H9 (cell line): ENCODE measurements at regions not wholly inside any gene's neighbourhood (a gene's known extent, or its start where the extent isn't known, plus 50 kb on each side); places are given as distances from the start of the nearest gene placed in this dataset.

Source experiments
- DNase-seq: peaks from one replicate; pipeline ENCODE4 v3.0.0-alpha.2; 2017
- H2AFZ ChIP-seq: one replicate; pipeline ENCODE4 v1.6.1; 2013; ENCODE audit warnings: mild to moderate bottlenecking, low read length, control low read depth, moderate library complexity
- H2AK5ac ChIP-seq: 2 replicates; pipeline ENCODE4 v1.6.1; 2013; ENCODE audit warnings: low read length, control low read depth, mixed read lengths; ENCODE audit not compliant: insufficient read length
- H2BK120ac ChIP-seq: one replicate; pipeline ENCODE4 v1.6.1; 2013; ENCODE audit warnings: low read depth, mild to moderate bottlenecking, low read length, control low read depth, inconsistent platforms; ENCODE audit not compliant: poor library complexity, severe bottlenecking
- H2BK12ac ChIP-seq: 2 replicates; pipeline ENCODE4 v1.6.1; 2013; ENCODE audit warnings: low read length, control low read depth, mixed read lengths, low read depth; ENCODE audit not compliant: insufficient read length
- H2BK15ac ChIP-seq: 2 replicates; pipeline ENCODE4 v1.6.1; 2013; ENCODE audit warnings: low read depth, low read length, control low read depth
- H2BK20ac ChIP-seq: one replicate; pipeline ENCODE4 v1.6.1; 2013; ENCODE audit warnings: low read depth, mild to moderate bottlenecking, low read length, control low read depth, inconsistent platforms; ENCODE audit not compliant: poor library complexity, severe bottlenecking
- H2BK5ac ChIP-seq: 2 replicates; pipeline ENCODE4 v1.6.1; 2013; ENCODE audit warnings: low read length, control low read depth, mixed read lengths; ENCODE audit not compliant: insufficient read length
- H3K14ac ChIP-seq: 2 replicates; pipeline ENCODE4 v1.6.1; 2013; ENCODE audit warnings: low read length, control low read depth; ENCODE audit not compliant: insufficient read depth
- H3K18ac ChIP-seq: 2 replicates; pipeline ENCODE4 v1.6.1; 2013; ENCODE audit warnings: low read depth, mild to moderate bottlenecking, mixed read lengths, low read length, control low read depth; ENCODE audit not compliant: insufficient read length
- H3K23ac ChIP-seq: 2 replicates; pipeline ENCODE4 v1.6.1; 2013; ENCODE audit warnings: low read length, control low read depth, mixed read lengths, low read depth; ENCODE audit not compliant: insufficient read length
- H3K23me2 ChIP-seq: 2 replicates; pipeline ENCODE4 v1.6.1; 2013; ENCODE audit warnings: low read depth, mild to moderate bottlenecking, mixed read lengths, low read length, control low read depth; ENCODE audit not compliant: insufficient read length, poor library complexity, severe bottlenecking
- H3K27ac ChIP-seq: 2 replicates; pipeline ENCODE4 v1.5.1; 2013; ENCODE audit warnings: low read length, control low read depth, mixed read lengths, low read depth; ENCODE audit not compliant: insufficient read length
- H3K27me3 ChIP-seq: 2 replicates; pipeline ENCODE4 v1.6.1; 2013; ENCODE audit warnings: low read length, control low read depth, inconsistent platforms; ENCODE audit not compliant: insufficient read depth
- H3K4ac ChIP-seq: 2 replicates; pipeline ENCODE4 v1.6.1; 2013; ENCODE audit warnings: low read depth, mild to moderate bottlenecking, control low read depth, inconsistent platforms, low read length, moderate library complexity
- H3K4me1 ChIP-seq: 2 replicates; pipeline ENCODE4 v1.6.1; 2013; ENCODE audit warnings: low read length, control low read depth, inconsistent platforms; ENCODE audit not compliant: insufficient read depth
- H3K4me2 ChIP-seq: 2 replicates; pipeline ENCODE4 v1.6.1; 2013; ENCODE audit warnings: low read length, control low read depth, mixed read lengths; ENCODE audit not compliant: insufficient read length, insufficient read depth
- H3K56ac ChIP-seq: 2 replicates; pipeline ENCODE4 v1.6.1; 2013; ENCODE audit warnings: low read depth, mild to moderate bottlenecking, mixed read lengths, low read length, control low read depth; ENCODE audit not compliant: insufficient read length
- H3K79me1 ChIP-seq: 2 replicates; pipeline ENCODE4 v1.6.1; 2013; ENCODE audit warnings: low read depth, mild to moderate bottlenecking, moderate library complexity, low read length, control low read depth, inconsistent platforms; ENCODE audit not compliant: insufficient read depth, poor library complexity, severe bottlenecking
- H3K79me2 ChIP-seq: 2 replicates; pipeline ENCODE4 v1.6.1; 2013; ENCODE audit warnings: low read length, control low read depth, inconsistent platforms; ENCODE audit not compliant: insufficient read depth
- H3K9ac ChIP-seq: 2 replicates; pipeline ENCODE4 v1.6.1; 2013; ENCODE audit warnings: low read length, control low read depth, mixed read lengths; ENCODE audit not compliant: insufficient read length; ENCODE audit errors: extremely low read depth
- H3K9me3 ChIP-seq: one replicate; pipeline ENCODE4 v1.6.1; 2013; ENCODE audit warnings: low read depth, low read length, inconsistent platforms; ENCODE audit not compliant: control insufficient read depth
- H3T11ph ChIP-seq: one replicate; pipeline ENCODE4 v1.6.1; 2013; ENCODE audit warnings: mild to moderate bottlenecking, low read length, control low read depth, inconsistent platforms
- H4K20me1 ChIP-seq: one replicate; pipeline ENCODE4 v1.6.1; 2013; ENCODE audit not compliant: control insufficient read depth, insufficient read length, insufficient read depth
- H4K5ac ChIP-seq: 2 replicates; pipeline ENCODE4 v1.6.1; 2013; ENCODE audit warnings: low read depth, mild to moderate bottlenecking, mixed read lengths, low read length, control low read depth; ENCODE audit not compliant: insufficient read length
- H4K8ac ChIP-seq: replicated peaks from 2 replicates; pipeline ENCODE4 v1.6.1; 2013; ENCODE audit warnings: low read length, control low read depth, mixed read lengths, low read depth; ENCODE audit not compliant: insufficient read length
- H4K91ac ChIP-seq: 2 replicates; pipeline ENCODE4 v1.6.1; 2013; ENCODE audit warnings: low read depth, mild to moderate bottlenecking, moderate library complexity, mixed read lengths, low read length, control low read depth; ENCODE audit not compliant: insufficient read length
- H3K27ac Mint-ChIP-seq, 3 experiments: 2 replicates in 2 of 3; 3 replicates in 1 of 3; pipeline ENCODE4 v1.8.0; 2020 to 2021; ENCODE audit warnings: mixed read lengths in 3 of 3, mild to moderate bottlenecking in 1 of 3, moderate library complexity in 1 of 3
- H3K27me3 Mint-ChIP-seq: 2 replicates; pipeline ENCODE4 v1.8.0; 2021; ENCODE audit warnings: low read depth, mild to moderate bottlenecking, moderate library complexity, mixed read lengths
- H3K36me3 Mint-ChIP-seq, 3 experiments: 2 replicates in 2 of 3; 3 replicates in 1 of 3; pipeline ENCODE4 v1.8.0; 2020 to 2021; ENCODE audit warnings: low read depth in 3 of 3, mixed read lengths in 3 of 3; ENCODE audit not compliant: insufficient read depth in 1 of 3
- H3K4me1 Mint-ChIP-seq, 2 experiments: 2 replicates each; pipeline ENCODE4 v1.8.0; 2020; ENCODE audit warnings: mixed read lengths in 2 of 2
- H3K4me3 Mint-ChIP-seq, 2 experiments: 2 replicates in 1 of 2; 3 replicates in 1 of 2; pipeline ENCODE4 v1.8.0; 2020 to 2021; ENCODE audit warnings: mild to moderate bottlenecking in 2 of 2, mixed read lengths in 2 of 2, moderate library complexity in 1 of 2
- H3K9me3 Mint-ChIP-seq, 2 experiments: 2 replicates in 1 of 2; 3 replicates in 1 of 2; pipeline ENCODE4 v1.8.0; 2020; ENCODE audit warnings: mild to moderate bottlenecking in 2 of 2, mixed read lengths in 2 of 2, moderate library complexity in 1 of 2
- CTCF ChIP-seq: fragments of 200-600 bp; sonication (generic); conservative IDR thresholded peaks from 3 replicates; pipeline ENCODE4 v1.8.0; 2021; ENCODE audit warnings: antibody characterized with exemption, mild to moderate bottlenecking
- WGBS: extraction: QIAGEN DNeasy Blood & Tissue Kit; methylation state at CpG from one replicate; pipeline ENCODE4 v1.1.7; 2013; ENCODE audit warnings: missing lambda C conversion rate, low lambda C conversion rate, mixed read lengths; ENCODE audit not compliant: insufficient read length; ENCODE audit errors: extremely low coverage; 5-methylcytosine and 5-hydroxymethylcytosine counted together

DNA sequence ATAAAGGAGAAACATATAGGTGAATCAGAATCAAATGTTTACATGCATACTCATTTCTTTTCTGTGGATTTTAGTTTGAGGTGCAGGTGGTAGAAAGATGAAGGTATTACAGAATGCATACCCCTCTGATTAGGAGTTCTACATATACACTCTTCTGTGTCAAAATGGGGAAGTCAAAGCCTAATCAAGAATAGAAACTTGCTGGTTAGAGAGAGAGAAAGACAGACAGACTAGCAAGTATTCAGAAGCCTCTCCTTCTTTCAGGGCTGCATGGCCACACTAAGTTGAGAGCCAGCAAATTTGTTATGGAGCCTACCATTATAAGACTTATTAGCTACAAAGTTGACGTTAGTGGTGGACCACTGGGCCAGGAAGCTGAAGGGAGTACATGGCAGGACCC is 358.3 kb upstream of the EYS start:
- no peak overlapping the region for H3K23ac ChIP-seq
- WGBS, result no CpG with 5 or more reads among the region's 1 CpG
- no peaks in the 10 kb centered on the region for H4K20me1 ChIP-seq
- Mint-ChIP-seq H3K36me3 (peaks cover 0 to 15% (median 11%) of the 10 kb centered on the region in 3 experiments; a peak in 4 of 7 replicates), H3K9me3 (peaks cover 9 to 21% of the 10 kb centered on the region in 2 experiments; a peak in 4 of 5 replicates), H3K4me1 (no peaks in the 10 kb centered on the region), H3K27ac (no peak overlapping the region), H3K4me3 (no peak overlapping the region), H3K27me3 (no peaks in the 10 kb centered on the region)
- H3K23me2 ChIP-seq, result no peaks in the 10 kb centered on the region
- no peak overlapping the region for H2BK12ac ChIP-seq
- no peak overlapping the region for H3K4me2 ChIP-seq
- H3K18ac ChIP-seq, result no peak overlapping the region
- no peak overlapping the region for H3K56ac ChIP-seq
- no peak overlapping the region for H2AK5ac ChIP-seq
- H2BK15ac ChIP-seq, result no peak overlapping the region
- no peak overlapping the region for H4K8ac ChIP-seq
- H3K79me1 ChIP-seq, result no peaks in the 10 kb centered on the region
- H3K9ac ChIP-seq, result no peak overlapping the region
- no peaks in the 10 kb centered on the region for H3K4me1 ChIP-seq
- no peak overlapping the region for H2BK5ac ChIP-seq
- no peak for TF ChIP-seq CTCF
- H3K4ac ChIP-seq, result no peak overlapping the region
- no peak overlapping the region for H3K27ac ChIP-seq
- no peaks in the 10 kb centered on the region for H3K27me3 ChIP-seq
- no peak overlapping the region for H2AFZ ChIP-seq
- no peak overlapping the region for H4K5ac ChIP-seq
- no peaks in the 10 kb centered on the region for H3K79me2 ChIP-seq
- no peak for DNase-seq
- no peak overlapping the region for H2BK120ac ChIP-seq
- no peak overlapping the region for H3T11ph ChIP-seq
- H3K14ac ChIP-seq, result no peak overlapping the region
- no peak overlapping the region for H4K91ac ChIP-seq
- H3K9me3 ChIP-seq, result no peaks in the 10 kb centered on the region
- no peak overlapping the region for H2BK20ac ChIP-seq
